ENCODE measurements at regions not wholly inside any gene's neighbourhood (a gene's known extent, or its start where the extent isn't known, plus 50 kb on each side); places are given as distances from the start of the nearest gene placed in this dataset.

GRCh38 chr5:13540168-13540750 is 404.2 kb downstream of the DNAH5 start:
- Histone ChIP-seq H3K4me3 (no peak overlapping the region), H3K27ac (no peak overlapping the region), H3K4me1 (no peaks in the 10 kb centered on the region), H3K36me3 (no peaks in the 10 kb centered on the region), H3K27me3 (no peaks in the 10 kb centered on the region), H3K9me3 (no peaks in the 10 kb centered on the region)
- no peak for TF ChIP-seq POLR2A (IDR thresholded peaks at IDR 0.05)
- TF ChIP-seq, protein P1, sequence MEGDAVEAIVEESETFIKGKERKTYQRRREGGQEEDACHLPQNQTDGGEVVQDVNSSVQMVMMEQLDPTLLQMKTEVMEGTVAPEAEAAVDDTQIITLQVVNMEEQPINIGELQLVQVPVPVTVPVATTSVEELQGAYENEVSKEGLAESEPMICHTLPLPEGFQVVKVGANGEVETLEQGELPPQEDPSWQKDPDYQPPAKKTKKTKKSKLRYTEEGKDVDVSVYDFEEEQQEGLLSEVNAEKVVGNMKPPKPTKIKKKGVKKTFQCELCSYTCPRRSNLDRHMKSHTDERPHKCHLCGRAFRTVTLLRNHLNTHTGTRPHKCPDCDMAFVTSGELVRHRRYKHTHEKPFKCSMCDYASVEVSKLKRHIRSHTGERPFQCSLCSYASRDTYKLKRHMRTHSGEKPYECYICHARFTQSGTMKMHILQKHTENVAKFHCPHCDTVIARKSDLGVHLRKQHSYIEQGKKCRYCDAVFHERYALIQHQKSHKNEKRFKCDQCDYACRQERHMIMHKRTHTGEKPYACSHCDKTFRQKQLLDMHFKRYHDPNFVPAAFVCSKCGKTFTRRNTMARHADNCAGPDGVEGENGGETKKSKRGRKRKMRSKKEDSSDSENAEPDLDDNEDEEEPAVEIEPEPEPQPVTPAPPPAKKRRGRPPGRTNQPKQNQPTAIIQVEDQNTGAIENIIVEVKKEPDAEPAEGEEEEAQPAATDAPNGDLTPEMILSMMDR (IDR thresholded peaks at IDR 0.05): no peak
- DNase-seq: no peak

GRCh38 chr5:13536933-13537332 is 407.6 kb downstream of the DNAH5 start:
- TF ChIP-seq POLR2A (IDR thresholded peaks at IDR 0.05): no peak
- TF ChIP-seq, protein P1 (IDR thresholded peaks at IDR 0.05): no peak
- peaks cover 0 to 5% (median 0%) of the 10 kb centered on the region in 4 donors for H3K9me3 ChIP-seq
- H3K4me1 ChIP-seq: no peaks in the 10 kb centered on the region
- H3K27ac ChIP-seq: no peak overlapping the region
- DNase-seq: no peak
- H3K36me3 ChIP-seq: no peaks in the 10 kb centered on the region
- H3K4me3 ChIP-seq: no peak overlapping the region
- H3K27me3 ChIP-seq: no peaks in the 10 kb centered on the region

GRCh38 chr5:13533833-13534232 is 410.7 kb downstream of the DNAH5 start:
- TF ChIP-seq, protein P1 (IDR thresholded peaks at IDR 0.05): no peak
- TF ChIP-seq POLR2A (IDR thresholded peaks at IDR 0.05): no peak
- Histone ChIP-seq H3K4me3 (no peak overlapping the region), H3K27me3 (no peaks in the 10 kb centered on the region), H3K9me3 (peaks cover 0 to 5% (median 0%) of the 10 kb centered on the region in 4 donors), H3K27ac (no peak overlapping the region), H3K4me1 (no peaks in the 10 kb centered on the region), H3K36me3 (no peaks in the 10 kb centered on the region)
- DNase-seq: no peak

- Histone ChIP-seq H3K9me3 (peaks cover 0 to 5% (median 0%) of the 10 kb centered on the region in 4 donors), H3K27me3 (no peaks in the 10 kb centered on the region), H3K4me1 (no peaks in the 10 kb centered on the region), H3K27ac (no peak overlapping the region), H3K4me3 (no peak overlapping the region), H3K36me3 (no peaks in the 10 kb centered on the region)
- TF ChIP-seq, protein P1 (IDR thresholded peaks at IDR 0.05): no peak
- no peak for DNase-seq
These were observed 415.2 kb downstream of the DNAH5 start for GRCh38 chr5:13529300-13529699.

GRCh38 chr5:13524936-13525335 is 419.6 kb downstream of the DNAH5 start:
- DNase-seq: no peak
- Histone ChIP-seq H3K27ac (no peak overlapping the region), H3K9me3 (no peaks in the 10 kb centered on the region), H3K4me3 (no peak overlapping the region), H3K4me1 (no peaks in the 10 kb centered on the region), H3K36me3 (no peaks in the 10 kb centered on the region), H3K27me3 (no peaks in the 10 kb centered on the region)
- TF ChIP-seq, protein P1 (IDR thresholded peaks at IDR 0.05): no peak
- TF ChIP-seq POLR2A (IDR thresholded peaks at IDR 0.05): no peak

DNA sequence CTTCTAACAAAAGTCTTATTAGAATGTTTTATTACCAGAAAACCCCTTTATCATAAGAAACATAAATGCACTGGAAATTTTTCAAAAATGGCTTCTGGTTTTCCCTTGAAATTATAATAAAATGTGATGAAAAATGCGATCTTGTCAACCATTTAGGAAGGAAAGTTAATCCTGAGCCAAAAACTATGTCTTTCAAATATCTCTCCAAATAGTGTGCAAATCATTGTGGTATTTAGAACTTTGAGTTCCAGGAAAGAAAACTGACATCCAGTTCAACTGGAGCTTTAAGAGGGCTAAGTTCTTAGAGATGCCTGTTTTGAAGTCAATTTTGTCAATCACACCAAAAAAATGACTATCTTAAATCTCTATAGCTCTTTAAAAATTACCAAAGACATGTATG is 425.4 kb downstream of the DNAH5 start:
- no peak for DNase-seq
- Histone ChIP-seq H3K27me3 (no peaks in the 10 kb centered on the region), H3K9me3 (no peaks in the 10 kb centered on the region), H3K4me3 (no peak overlapping the region), H3K4me1 (no peaks in the 10 kb centered on the region), H3K36me3 (no peaks in the 10 kb centered on the region), H3K27ac (no peak overlapping the region)
- TF ChIP-seq POLR2A (IDR thresholded peaks at IDR 0.05): no peak
- TF ChIP-seq, protein P1 (IDR thresholded peaks at IDR 0.05): no peak

Measured in Peyer's patch (tissue), 4 donors.